SH-SY5Y (cell line): ENCODE measurements at regions not wholly inside any gene's neighbourhood (a gene's known extent, or its start where the extent isn't known, plus 50 kb on each side); places are given as distances from the start of the nearest gene placed in this dataset.

Experiments
- GATA2 ChIP-seq: IDR thresholded peaks from 2 replicates; pipeline ENCODE4 v1.6.1; 2011; ENCODE audit warnings: mild to moderate bottlenecking, low read depth, low read length
- GATA3 ChIP-seq: IDR thresholded peaks from 2 replicates; pipeline ENCODE4 v1.6.1; 2011; ENCODE audit warnings: low read depth, mild to moderate bottlenecking, low read length, moderate library complexity

- TF ChIP-seq GATA2 = no peak
- TF ChIP-seq GATA3 = no peak
These were observed 286.8 kb downstream of the RAD51AP2 start for GRCh38 chr2:17231394-17231965.
